GM12875 (cell line): ENCODE measurements at regions not wholly inside any gene's neighbourhood (a gene's known extent, or its start where the extent isn't known, plus 50 kb on each side); places are given as distances from the start of the nearest gene placed in this dataset.

Experiments used
- H3K4me3 ChIP-seq: one replicate; pipeline ENCODE4 v1.5.1; 2011; ENCODE audit warnings: low read depth, low read length, control low read depth
- CTCF ChIP-seq: IDR thresholded peaks from 2 replicates; pipeline ENCODE4 v1.5.1; 2011; ENCODE audit warnings: low read depth, mild to moderate bottlenecking, control low read depth, inconsistent platforms, low read length, moderate library complexity, borderline replicate concordance; ENCODE audit not compliant: insufficient read depth

GRCh38 chr10:124281666-124282065 lies 137.1 kb downstream of the OAT start:
- no peak for TF ChIP-seq CTCF

GRCh38 chr10:124280916-124281315 lies 137.8 kb downstream of the OAT start:
- no peak overlapping the region for H3K4me3 ChIP-seq
- no peak for TF ChIP-seq CTCF

More at GRCh38 chr10:124281666-124282065, 137.1 kb downstream of the OAT start:
- H3K4me3 ChIP-seq, result no peak overlapping the region

- TF ChIP-seq CTCF, result no peak
These were observed 138.8 kb downstream of the OAT start for GRCh38 chr10:124279882-124280281.

GRCh38 chr10:124279298-124279697 lies 139.4 kb downstream of the OAT start:
- 0 out of 2 replicates have a peak, but pooled peaks have one; percentile 4 for TF ChIP-seq CTCF
- no peak overlapping the region for H3K4me3 ChIP-seq

More at GRCh38 chr10:124279882-124280281, 138.8 kb downstream of the OAT start:
- no peak overlapping the region for H3K4me3 ChIP-seq

- no peak overlapping the region for H3K4me3 ChIP-seq
- TF ChIP-seq CTCF, result no peak
These were observed 140.4 kb downstream of the OAT start for GRCh38 chr10:124278356-124278755.

GRCh38 chr10:124273141-124273540 lies 145.6 kb downstream of the OAT start:
- H3K4me3 ChIP-seq, result no peak overlapping the region
- no peak for TF ChIP-seq CTCF

GRCh38 chr10:124271676-124272075 lies 147.0 kb downstream of the OAT start:
- H3K4me3 ChIP-seq, result no peak overlapping the region
- no peak for TF ChIP-seq CTCF
